Right forelimb (tissue), 1 donor: ENCODE measurements at regions not wholly inside any gene's neighbourhood (a gene's known extent, or its start where the extent isn't known, plus 50 kb on each side); places are given as distances from the start of the nearest gene placed in this dataset.
"Not testable (repeated sequence)": the region's sequence is repeated elsewhere in the genome, so short reads cannot be mapped to it uniquely, and the experiment has no call there.

Source experiments
- DNase-seq: peaks from one replicate; pipeline ENCODE4 v3.0.0-alpha.2; 2018

- no peak for DNase-seq
Observed at GRCh38 chr13:53101883-53102282, 73.3 kb downstream of the OLFM4 start.

- no peak for DNase-seq
Observed at GRCh38 chr13:53104136-53104535, 75.5 kb downstream of the OLFM4 start.

GRCh38 chr13:53105477-53105876 lies 76.9 kb downstream of the OLFM4 start:
- no peak for DNase-seq

- DNase-seq: no peak
Observed at GRCh38 chr13:53105890-53106289, 77.3 kb downstream of the OLFM4 start.

- DNase-seq: no peak
Observed at GRCh38 chr13:53110181-53110580, 81.6 kb downstream of the OLFM4 start.

- no peak for DNase-seq
Observed at GRCh38 chr13:53110614-53111013, 82.0 kb downstream of the OLFM4 start.

- DNase-seq: no peak
Observed at GRCh38 chr13:53112522-53112921, 83.9 kb downstream of the OLFM4 start.

GRCh38 chr13:53117048-53117447 lies 88.4 kb downstream of the OLFM4 start:
- DNase-seq: not testable (repeated sequence)

GRCh38 chr13:53121131-53121773 lies 92.6 kb downstream of the OLFM4 start:
- no peak for DNase-seq

- no peak for DNase-seq
Observed at GRCh38 chr13:53121919-53122318, 93.3 kb downstream of the OLFM4 start.

GRCh38 chr13:53123536-53123935 lies 94.9 kb downstream of the OLFM4 start:
- no peak for DNase-seq

- no peak for DNase-seq
Observed at GRCh38 chr13:53124623-53125022, 96.0 kb downstream of the OLFM4 start.

- peak; percentile 77 for DNase-seq
Observed at GRCh38 chr13:53126841-53127245, 98.2 kb downstream of the OLFM4 start.

- DNase-seq: no peak
Observed at GRCh38 chr13:53127373-53127772, 98.8 kb downstream of the OLFM4 start.

GRCh38 chr13:53129864-53130393 lies 101.3 kb downstream of the OLFM4 start:
- no peak for DNase-seq

GRCh38 chr13:53131361-53131760 lies 102.7 kb downstream of the OLFM4 start:
- no peak for DNase-seq

- DNase-seq: no peak
Observed at GRCh38 chr13:53135301-53135700, 106.7 kb downstream of the OLFM4 start.

- DNase-seq: no peak
Observed at GRCh38 chr13:53136554-53137215, 108.1 kb downstream of the OLFM4 start.

- DNase-seq: no peak
Observed at GRCh38 chr13:53137779-53138178, 109.2 kb downstream of the OLFM4 start.

GRCh38 chr13:53138376-53139036 lies 109.9 kb downstream of the OLFM4 start:
- peak; percentile 54 for DNase-seq

GRCh38 chr13:53141336-53141735 lies 112.7 kb downstream of the OLFM4 start:
- DNase-seq: no peak

GRCh38 chr13:53142306-53142705 lies 113.7 kb downstream of the OLFM4 start:
- DNase-seq: no peak

GRCh38 chr13:53143757-53144339 lies 115.2 kb downstream of the OLFM4 start:
- DNase-seq: no peak

- no peak for DNase-seq
Observed at GRCh38 chr13:53144826-53145225, 116.2 kb downstream of the OLFM4 start.
